GM21619 (cell line): ENCODE measurements at regions not wholly inside any gene's neighbourhood (a gene's known extent, or its start where the extent isn't known, plus 50 kb on each side); places are given as distances from the start of the nearest gene placed in this dataset.
"Not testable (repeated sequence)": the region's sequence is repeated elsewhere in the genome, so short reads cannot be mapped to it uniquely, and the experiment has no call there.

ENCODE experiments used
- ATAC-seq: cut with Tn5 transposase; IDR thresholded peaks from one replicate; pipeline ENCODE4 v1.9.1; 2021; ENCODE audit not compliant: unreplicated experiment

DNA sequence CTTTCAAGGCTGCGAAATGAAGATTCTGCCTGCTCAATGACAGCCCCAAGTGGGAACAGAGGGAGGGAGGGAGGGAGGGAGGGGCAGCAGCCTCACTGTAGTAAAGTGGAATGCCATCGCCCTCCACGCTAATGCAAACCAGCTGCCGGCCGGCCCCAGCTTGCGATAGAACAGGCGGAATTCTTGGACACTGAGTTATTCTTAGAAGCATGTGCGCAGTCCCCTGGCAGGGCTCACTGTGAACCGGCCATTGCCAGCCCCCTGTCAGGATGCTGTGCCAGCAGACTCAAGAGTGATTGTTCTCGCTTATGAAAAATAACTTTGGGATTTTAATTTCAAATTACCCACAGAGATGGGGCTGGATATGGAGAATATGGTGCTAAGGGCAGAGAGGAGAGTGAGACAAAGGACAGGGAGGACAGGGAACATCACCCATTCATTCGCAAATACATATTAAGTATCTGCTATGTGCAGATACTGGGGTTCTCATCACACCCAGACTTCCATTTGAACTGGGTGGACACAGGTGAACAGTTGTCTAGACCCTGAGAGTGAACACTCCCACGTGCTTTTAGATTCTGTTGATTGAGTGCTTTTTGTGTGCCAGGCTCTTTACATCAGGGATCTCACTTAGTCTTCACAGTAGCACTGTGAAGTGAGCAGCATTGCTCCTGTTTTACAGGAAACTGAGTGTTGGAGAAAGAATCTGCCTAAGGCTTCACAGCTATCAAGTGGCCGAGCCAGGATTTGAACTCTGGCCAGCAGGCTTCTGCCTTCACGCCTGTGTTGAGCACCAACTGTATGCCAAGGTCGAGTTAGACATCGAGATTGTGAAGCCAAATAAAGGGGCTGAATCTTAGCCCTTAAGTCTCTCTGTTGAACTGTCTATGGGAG lies 192.9 kb downstream of the C12orf75 start:
- no peak for ATAC-seq

DNA sequence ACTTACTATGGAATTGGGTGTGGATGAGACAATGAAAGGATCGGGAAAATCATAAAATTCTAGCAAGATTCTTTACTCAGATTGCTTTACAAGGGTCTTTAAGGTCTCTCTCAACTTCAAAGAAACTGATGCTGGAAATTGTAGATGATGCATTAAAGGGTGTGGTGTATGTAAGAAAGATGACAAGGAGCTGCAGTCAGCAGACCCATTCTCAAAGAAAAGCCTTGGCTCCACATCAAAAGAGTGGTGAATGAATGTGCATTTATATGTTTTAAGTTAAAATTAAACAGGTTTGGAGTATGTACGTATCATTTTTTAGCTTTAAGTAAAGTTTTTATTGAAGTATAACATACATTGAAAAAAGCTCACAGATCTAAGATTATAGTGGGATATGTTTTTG lies 194.5 kb downstream of the C12orf75 start:
- ATAC-seq = no peak

DNA sequence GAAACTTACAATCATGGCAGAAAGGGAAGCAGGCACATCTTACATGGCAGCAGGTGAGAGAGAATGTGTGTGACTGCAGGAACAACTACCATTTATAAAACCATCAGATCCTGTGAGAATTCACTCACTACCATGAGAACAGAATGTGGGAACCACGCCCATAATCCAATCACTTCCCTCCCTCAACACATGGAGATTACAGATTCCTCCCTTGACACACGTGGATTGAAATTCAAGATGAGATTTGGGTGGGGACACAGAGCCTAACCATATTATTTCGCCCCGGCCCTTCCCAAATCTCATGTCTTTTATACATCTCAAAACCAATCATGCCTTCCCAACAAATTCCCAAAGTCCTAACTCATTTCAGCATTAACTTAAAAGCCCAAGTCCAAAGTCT lies 203.6 kb downstream of the C12orf75 start:
- ATAC-seq = no peak

DNA sequence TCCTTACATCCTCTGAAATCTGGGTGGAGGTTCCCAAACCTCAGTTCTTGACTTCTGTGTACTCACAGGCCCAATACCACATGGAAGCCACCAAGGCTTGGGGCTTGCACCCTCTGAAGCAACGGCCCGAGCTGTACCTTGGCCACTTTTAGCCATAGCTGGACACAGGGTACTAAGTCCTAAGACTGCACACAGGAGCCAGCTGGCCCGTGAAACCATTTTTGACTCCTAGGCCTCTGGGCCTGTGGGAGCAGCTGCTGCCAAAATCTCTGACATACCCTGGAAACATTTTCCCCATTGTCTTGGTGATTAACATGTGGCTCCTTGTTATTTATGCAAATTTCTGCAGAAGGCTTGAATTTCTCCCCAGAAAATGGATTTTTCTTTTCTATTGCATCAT lies 204.5 kb downstream of the C12orf75 start:
- ATAC-seq = not testable (repeated sequence)

DNA sequence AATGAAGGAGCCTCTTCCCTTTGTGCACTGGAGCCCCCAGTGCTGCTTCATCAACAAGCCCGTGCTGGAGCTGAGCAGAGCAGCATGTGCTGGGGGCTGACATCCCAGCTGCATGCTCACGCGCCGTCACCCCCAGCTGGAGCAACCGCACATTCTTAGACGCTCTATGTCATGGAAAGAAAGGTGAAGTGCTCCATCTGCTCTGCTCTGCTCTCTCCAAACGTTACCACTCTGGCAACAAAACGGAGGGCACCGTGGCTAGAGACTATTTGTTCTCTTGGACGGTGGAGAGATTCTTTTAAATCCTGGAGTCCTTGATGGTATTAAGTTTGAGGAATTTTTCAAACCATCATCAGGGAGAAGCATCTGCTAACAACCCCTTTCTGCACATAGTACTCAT lies 208.4 kb downstream of the C12orf75 start:
- ATAC-seq = no peak

DNA sequence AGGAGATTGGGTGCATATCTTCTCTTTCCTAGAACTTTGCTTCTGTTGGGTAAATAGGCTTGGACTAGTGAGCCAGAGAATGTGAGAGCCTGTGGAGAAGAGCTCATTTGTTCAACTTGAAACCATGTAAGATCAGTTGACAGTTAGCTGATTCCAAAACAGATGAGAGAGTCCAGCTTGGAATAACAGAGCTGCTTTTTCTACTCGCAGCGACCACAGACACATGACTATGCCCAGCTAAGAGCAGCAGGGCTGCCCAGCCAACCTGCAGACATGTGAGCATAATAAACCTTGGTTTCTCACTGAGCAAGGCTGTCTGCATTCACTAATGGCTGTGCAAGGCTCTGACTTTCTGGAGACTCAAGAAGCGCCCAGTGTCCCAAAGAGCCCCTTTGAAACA lies 209.2 kb downstream of the C12orf75 start:
- ATAC-seq = no peak

DNA sequence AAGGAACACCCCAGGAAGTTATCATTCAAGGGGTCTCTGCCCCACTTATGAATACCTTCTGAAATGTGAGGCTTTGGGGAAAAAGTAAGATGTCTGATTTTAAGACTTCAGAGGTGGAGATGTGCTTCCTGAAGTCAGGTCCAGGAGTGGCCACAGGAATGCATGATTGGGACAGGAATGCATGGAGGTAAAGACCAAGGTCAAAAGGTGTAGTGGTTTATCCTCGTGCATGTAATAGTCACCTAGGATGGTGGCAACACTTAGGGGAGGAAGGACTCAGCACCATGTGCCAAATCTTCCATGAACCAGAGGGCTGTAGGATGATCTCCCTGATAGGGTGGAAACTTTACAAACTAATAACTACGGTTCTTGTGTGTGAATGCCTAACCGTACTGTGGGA lies 217.3 kb downstream of the C12orf75 start:
- no peak for ATAC-seq

DNA sequence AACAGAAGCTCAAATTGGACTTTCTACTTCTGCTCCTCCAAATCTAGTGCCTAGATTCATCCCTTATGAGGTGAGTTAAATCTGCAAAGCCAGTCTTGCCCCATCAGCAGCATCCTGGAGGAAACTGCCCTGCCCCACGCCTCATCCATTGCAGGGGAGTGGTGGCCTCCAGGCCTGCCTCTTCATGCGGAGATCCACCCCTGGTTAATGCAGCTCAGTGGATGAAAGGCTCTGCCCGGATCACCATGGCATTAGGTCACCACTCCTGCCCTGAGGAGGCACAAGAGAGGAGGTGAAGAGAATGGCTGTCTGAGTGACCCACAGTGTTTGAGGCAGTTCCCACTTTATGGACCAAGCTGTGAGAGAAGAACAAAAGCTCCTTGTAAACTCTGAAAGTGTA lies 218.1 kb downstream of the C12orf75 start:
- ATAC-seq = no peak

DNA sequence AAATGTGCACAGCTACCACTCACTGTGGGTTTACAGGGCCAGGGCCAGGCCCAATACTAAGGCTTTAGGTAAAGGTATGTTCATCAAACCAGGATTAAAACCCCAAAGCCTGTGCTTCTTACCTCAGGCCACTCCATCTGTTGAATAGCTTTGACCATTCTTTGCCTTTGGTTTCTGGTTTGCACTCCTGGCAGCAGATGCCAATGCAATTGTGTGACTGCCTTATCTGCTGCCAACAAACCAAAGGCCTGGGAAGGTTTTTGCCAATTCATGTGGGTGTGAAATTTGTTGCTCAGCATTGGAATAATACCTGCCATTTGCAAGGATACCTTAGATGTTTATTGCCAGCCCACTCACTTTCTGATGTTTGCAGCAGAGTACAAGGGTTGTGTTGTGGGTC lies 221.6 kb downstream of the C12orf75 start:
- no peak for ATAC-seq

DNA sequence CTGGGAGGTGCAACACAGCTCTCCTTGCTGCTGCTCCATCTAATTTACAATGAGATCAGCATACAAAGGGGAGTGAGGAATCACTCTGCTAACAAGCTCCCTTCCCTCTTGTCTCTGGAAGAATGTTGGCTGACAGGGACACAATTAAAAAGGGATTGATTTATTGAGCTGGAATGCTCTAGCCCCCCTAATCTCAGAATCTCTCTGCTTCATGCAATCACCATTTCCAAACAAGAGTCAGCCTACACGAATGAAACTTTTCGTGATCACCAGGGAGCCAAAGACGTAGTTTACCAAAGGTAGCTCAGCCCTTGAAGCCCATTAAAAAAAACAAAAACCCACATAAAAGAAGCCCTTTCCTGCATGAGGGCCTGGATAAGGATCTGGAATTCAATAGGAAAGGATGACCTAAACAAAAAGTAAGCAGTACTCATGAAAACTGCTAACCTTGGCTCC lies 223.8 kb downstream of the C12orf75 start:
- ATAC-seq = no peak

DNA sequence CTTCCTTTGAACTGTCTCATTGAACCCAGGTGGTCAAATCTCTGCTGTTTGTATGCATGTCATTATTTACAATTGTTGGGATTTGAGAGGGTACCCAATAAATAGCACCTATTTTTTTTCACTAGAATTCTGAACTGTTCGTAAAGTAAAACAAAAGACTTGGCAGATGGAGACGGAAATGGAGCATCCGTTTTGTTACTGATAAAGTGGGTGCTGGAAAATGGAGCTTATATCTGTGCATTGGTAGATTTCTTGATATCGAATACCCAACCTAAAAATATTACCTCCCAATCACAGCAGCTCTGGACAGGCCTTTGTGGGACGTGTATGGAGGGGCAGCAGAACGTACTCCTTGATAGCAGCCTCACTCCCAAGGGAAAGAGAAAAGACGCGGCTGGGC lies 224.4 kb downstream of the C12orf75 start:
- no peak for ATAC-seq

DNA sequence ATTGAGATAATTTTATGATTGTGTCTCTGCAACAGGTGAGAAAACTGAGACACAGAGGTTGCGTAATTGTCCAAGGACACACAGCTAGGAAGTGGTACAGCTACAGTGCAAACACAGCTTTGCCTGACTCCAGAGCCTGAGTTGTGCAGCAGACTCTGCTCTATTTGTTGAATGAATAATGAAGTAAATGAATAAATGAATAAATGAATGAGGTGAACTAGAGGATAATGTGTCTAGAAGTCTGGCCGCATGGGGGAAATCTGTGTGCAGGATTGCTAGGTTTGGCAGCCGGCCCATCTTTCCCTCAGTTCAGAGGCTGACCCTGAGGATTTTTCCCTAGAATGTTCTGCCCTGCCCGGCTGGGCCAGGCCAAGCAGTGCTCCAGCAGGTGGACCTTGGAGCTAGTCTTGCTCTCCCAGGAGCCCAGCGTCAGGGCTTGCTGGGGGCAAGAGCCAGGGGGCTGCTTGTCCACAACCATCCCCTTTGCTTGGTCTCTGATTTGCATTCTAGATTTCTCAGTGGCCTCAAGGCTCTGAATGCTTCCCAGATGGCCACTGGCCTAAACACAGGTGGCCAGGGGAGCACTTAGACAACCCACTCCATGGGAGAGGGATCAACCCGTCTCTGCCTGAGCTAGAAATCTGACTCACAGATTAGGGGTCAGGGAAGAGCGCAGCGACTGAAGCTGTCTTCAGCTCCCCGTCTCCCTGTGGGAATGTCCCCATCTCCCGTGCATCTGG lies 225.2 kb downstream of the C12orf75 start:
- no peak for ATAC-seq

DNA sequence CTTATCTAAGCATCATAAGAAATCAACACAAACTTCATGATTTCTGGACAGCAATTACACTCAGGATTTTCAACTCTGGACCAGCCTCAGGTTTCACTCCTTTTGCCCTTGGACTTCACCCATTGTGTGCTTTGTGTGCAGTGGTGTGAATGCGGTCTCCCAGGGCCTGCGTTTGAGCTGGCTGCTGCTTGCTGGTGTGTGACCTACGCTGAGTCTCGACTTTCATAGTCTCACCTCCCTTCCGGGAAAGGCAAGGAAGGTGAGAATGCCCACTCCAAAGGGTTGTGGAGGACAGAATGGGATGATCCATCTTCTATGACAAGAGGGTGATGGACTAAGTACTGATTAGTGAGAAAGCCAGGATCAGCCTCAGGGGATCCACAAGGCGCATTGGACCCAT lies 228.8 kb downstream of the C12orf75 start:
- ATAC-seq = no peak

DNA sequence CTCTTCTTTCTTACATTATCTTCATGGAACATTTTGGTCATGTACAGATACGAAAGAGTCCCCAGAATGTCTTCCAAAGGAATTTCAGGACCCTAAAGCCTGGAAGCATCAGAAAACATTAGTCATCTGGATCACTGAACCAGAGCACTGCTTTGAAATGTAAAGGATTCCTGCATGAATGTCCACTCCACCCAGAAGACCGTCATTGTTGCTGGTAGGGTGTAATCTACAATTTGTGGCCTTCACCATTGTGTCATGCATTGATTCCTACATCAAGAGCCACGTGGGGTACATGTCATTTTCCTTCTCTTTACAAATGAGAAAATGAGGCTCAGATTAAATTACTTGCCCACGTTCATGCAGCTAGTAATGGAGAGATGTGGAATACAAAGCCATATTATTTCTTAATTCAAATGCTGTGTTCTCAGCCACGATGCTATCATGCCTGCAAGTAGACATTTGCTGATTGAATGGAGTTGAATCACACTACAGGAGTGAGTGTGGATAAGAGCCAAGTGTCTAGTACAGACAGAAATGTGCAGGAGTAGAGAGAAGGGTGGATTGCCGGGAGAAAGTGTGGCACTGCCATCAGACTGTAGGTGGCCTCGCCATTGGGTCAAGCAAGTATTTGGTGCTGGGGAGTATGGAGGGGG lies 231.2 kb downstream of the C12orf75 start:
- no peak for ATAC-seq

DNA sequence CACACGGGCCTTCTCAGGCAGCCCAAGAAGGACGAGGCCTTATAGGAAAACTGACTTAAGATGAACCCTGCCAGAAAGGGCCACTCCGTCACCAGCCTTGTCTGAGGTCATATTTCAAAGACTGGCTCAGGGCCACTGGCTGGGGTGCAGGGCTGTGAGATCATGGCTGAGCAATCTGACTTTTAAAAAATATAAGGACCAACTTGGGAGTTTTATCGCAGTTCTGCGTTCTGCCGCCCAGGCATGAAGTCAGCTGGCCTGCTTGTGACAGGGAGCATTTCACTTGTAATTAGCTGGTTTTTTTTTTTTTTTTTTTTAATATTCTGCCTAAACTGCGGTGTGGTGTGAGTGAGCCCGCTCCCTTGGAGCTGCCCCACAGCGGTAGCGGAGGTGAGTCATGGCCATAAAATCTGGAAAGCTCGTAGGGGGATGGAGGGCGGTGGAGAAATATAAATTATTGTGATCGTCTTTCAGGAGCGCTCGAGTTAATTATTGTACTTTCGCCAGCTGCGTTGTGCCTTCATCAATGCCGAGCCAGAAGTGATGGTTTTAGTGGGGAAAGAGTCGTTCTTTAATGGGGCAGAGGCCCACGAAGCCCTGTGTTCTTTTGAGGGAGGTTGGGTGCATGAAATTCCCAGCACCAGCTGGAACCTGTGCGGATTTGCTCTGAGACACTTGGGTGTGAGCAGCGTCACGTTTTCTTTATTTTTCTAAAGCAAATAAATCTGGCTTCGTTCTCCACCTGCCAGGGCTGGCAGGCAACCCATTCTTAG lies 231.9 kb downstream of the C12orf75 start:
- no peak for ATAC-seq

DNA sequence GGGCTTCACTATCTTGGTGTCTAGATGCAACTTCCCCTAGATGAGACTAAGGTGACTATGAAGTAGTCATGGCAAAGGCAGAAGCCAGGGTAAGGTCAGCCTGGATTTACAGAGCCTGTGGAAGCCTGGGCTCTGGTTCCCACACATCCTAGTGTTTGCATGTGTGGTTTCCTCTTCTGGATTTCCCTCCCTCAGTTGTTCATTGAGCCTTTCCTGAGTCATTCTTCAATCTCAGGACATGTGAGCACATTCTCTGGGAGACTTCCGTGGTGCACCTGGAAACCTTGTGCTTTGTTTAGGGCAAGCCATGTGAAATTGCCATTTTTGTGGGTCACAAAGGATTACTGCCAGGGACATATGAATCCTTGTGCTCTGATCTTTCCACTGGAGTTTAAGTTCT lies 236.6 kb downstream of the C12orf75 start:
- ATAC-seq = no peak

DNA sequence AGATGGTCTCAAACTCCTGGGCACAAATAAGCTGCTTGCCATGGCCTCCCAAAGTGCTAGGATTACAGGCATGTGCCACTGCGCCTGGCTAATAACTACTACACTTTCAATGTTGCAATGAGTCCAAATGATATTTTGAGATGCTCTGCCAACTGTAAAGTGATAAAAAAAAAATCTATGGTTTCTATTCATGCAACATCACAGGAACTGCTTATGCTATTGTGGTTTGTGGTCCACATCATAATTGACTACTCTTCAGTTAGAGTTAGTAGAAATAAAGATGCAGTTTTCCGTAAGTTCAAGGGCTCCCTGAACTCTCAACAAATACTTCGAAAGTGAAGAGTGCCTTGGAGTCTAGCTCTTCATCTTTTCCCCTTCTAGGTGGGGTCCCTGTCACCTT lies 239.4 kb downstream of the C12orf75 start:
- no peak for ATAC-seq

DNA sequence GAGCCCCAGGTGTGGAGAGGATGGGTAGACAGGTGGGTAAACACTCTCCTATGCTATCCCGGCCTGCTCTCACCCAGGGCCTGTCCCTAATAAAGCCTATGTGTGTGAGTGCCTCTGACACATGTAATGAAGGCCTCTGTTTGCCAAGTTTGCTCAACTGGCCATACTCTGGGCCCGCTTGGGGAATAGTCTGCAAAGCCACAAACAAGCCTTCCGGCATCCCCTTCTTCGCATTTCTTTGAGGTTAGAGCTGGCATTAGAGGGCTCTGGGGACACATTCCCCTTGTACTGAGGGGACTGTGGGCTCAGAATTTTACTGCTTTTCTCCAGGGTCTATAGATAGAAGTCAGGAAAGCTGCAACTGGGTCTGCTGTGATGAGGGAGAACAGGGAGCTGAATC lies 240.5 kb downstream of the C12orf75 start:
- no peak for ATAC-seq

DNA sequence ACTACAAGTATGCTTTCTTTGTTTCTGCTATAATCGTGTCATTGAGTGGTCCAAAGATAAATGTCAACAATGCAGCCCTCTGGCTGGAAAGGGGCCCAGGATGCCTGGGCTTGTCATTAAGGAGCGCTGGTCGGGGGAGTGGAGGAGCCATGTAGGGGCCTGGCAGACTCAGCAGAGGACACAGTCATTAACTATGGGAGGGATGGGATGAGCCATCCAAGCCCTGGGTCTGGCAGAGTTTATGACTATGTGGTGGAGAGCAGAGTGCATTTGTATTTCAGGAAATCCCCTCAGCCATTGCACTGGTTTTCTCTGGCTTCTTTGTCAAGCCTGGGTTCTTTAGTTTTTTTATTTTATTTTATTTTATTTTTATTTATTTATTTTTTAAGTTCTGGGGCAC lies 243.1 kb downstream of the C12orf75 start:
- no peak for ATAC-seq

DNA sequence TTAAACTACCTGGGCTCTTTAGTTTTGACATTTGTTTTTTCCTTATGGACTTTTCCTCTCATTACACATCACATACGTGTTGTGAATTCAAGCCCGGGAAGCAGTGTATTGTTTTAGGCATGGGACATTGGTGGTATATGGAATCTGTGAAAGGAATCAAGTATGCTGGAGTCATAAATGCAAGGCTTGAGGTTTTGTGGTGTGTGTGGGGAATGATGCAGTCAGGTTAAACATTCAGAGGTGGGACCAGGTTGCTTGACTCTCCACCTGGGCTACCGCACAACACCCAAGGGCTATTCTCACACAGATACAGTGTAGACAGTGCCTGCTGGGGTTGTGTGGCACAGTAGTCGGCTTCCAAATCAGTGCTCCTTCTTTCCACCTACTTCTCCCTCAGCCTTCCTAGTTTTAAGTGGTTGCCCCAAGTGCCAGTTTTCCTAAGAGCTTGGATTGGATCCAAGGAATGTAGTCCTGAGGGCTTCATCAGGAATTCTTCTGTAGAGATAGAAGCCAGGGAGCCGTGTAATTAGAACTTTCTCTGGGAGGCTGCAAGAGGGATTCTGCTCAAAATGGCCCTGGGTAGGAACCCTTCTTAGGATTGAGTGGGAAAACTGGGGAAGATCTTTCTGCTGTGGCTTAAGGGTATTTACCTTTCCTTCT lies 243.7 kb downstream of the C12orf75 start:
- ATAC-seq = no peak

DNA sequence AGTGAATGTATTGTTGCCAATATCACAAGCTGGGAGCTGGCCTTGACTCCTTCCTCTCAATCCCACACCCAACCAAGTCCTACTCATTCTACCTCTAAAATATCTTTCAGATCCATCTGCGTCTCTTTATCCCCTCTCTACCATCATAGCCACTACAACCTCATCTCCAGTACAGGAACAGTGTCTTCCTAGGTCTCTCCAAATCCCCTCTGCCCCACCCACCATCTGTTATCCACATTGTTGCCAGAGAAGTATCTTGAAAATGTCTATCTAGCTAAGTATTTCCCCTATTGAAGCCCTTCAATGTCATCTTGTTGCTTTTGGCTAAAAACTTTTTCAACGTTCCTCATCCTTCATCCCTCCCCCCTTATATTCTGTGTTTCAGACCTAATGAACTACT lies 244.7 kb downstream of the C12orf75 start:
- ATAC-seq = no peak
